Esophagus squamous epithelium (tissue), 5 donors: ENCODE measurements at regions not wholly inside any gene's neighbourhood (a gene's known extent, or its start where the extent isn't known, plus 50 kb on each side); places are given as distances from the start of the nearest gene placed in this dataset.
A peak's percentile ranks its signal among the peaks of the same experiment; 100 is the strongest.

Source experiments
- DNase-seq: peaks from one replicate; lab custom pipeline; 2025; lab: John Stamatoyannopoulos, UW
- H3K27ac ChIP-seq, 4 donors: fragments of 200-600 bp; sonication (generic); one replicate each; pipeline ENCODE4 v1.5.1; 2016 to 2019; ENCODE audit warnings: mild to moderate bottlenecking in 1 of 4
- H3K27me3 ChIP-seq, 4 donors: fragments of 200-600 bp; sonication (generic); 1 replicate in 3 of 4; 2 replicates in 1 of 4; pipeline versions ENCODE4 v1.5.1 to v1.6.0; 2017 to 2021; ENCODE audit warnings: antibody characterized with exemption in 1 of 4
- H3K36me3 ChIP-seq, 3 donors: fragments of 200-600 bp; sonication (generic); one replicate each; pipeline ENCODE4 v1.5.1; 2016 to 2019
- H3K4me1 ChIP-seq, 3 donors: fragments of 200-600 bp; sonication (generic); one replicate each; pipeline ENCODE4 v1.5.1; 2017 to 2019
- H3K4me3 ChIP-seq, 4 donors: fragments of 200-600 bp; sonication (generic); 1 replicate in 3 of 4; 2 replicates in 1 of 4; pipeline ENCODE4 v1.5.1; 2016 to 2019; ENCODE audit warnings: mild to moderate bottlenecking in 2 of 4, moderate library complexity in 1 of 4
- H3K9me3 ChIP-seq, 3 donors: fragments of 200-600 bp; sonication (generic); one replicate each; pipeline ENCODE4 v1.5.1; 2016 to 2019
- POLR2A ChIP-seq, 4 donors: fragments of 450-650 bp; IDR thresholded peaks; one replicate each; pipeline ENCODE4 v1.6.1; 2017; ENCODE audit warnings: antibody characterized with exemption in 4 of 4, mild to moderate bottlenecking in 4 of 4, moderate library complexity in 3 of 4
- WGBS, 2 donors: methylation state at CpG; one replicate each; pipeline ENCODE4 v1.1.5; 2018; 5-methylcytosine and 5-hydroxymethylcytosine counted together
- intact Hi-C: fragments of 100-400 bp; cut with DNase I; formaldehyde crosslinking; loops from one replicate; pipeline ENCODE4 v1.15.0; 2022
- TF ChIP-seq, protein P1 (sequence below), 6 experiments: fragments of 450-650 bp in 4 of 6; fragments of 200-600 bp in 2 of 6; sonication (generic) in 2 of 6; IDR thresholded peaks; one replicate each; pipeline ENCODE4 v1.5.1; 2016 to 2019; ENCODE audit warnings: antibody characterized with exemption in 6 of 6, mild to moderate bottlenecking in 4 of 6, moderate library complexity in 4 of 6
- donor health status: DM: yes; HTN: yes; CAD: no.

DNA sequence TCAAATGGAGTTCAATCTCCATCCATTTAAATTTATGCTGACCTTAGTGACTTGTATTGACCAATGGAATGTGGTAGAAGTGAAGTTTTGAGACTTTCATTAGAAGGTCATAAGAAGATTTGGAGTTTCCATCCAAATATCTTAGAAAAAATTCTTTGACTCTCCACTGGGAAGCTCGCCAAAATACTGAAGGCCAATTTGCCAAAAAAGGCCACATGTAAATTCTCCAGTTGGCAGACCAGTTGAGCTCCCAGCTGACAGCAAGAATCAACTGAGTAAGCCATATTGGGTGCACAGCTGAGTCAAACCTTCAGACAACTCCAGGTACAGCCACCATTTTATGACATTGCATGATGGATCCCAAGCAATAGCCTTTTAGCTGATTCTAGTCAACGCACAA lies 228.3 kb upstream of the SETBP1 start:
- Histone ChIP-seq H3K4me1 (no peaks in the 10 kb centered on the region), H3K27me3 (no peaks in the 10 kb centered on the region), H3K36me3 (no peaks in the 10 kb centered on the region), H3K9me3 (no peaks in the 10 kb centered on the region), H3K4me3 (no peak overlapping the region), H3K27ac (no peak overlapping the region)
- no peak for DNase-seq
- 46 to 59% methylated on average over 2 of the region's 2 CpGs for WGBS, 2 donors
- intact Hi-C loops, result no loop called here
- TF ChIP-seq, protein P1, sequence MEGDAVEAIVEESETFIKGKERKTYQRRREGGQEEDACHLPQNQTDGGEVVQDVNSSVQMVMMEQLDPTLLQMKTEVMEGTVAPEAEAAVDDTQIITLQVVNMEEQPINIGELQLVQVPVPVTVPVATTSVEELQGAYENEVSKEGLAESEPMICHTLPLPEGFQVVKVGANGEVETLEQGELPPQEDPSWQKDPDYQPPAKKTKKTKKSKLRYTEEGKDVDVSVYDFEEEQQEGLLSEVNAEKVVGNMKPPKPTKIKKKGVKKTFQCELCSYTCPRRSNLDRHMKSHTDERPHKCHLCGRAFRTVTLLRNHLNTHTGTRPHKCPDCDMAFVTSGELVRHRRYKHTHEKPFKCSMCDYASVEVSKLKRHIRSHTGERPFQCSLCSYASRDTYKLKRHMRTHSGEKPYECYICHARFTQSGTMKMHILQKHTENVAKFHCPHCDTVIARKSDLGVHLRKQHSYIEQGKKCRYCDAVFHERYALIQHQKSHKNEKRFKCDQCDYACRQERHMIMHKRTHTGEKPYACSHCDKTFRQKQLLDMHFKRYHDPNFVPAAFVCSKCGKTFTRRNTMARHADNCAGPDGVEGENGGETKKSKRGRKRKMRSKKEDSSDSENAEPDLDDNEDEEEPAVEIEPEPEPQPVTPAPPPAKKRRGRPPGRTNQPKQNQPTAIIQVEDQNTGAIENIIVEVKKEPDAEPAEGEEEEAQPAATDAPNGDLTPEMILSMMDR (IDR thresholded peaks at IDR 0.05), result no peak
- no peak for TF ChIP-seq POLR2A (IDR thresholded peaks at IDR 0.05)

DNA sequence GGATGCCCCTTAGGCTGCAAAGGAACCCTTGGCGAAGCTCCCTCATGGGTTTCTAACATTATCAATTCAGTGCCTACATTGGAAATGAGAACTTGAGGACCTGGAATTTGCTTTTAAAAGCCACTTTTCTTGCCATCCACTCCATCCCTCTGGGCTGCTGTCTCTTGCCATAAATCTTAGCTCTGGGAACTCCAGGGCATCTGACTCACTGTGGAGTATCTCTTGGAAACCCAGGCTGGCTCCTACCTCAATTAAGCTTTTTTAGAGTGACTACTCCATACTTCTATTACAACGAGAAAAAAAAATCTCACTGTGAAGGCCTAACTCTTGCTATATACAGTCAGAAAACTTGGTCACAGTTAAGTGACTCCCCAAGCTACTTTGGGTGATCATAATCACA lies 227.2 kb upstream of the SETBP1 start:
- Histone ChIP-seq H3K27me3 (no peaks in the 10 kb centered on the region), H3K4me3 (no peak overlapping the region), H3K36me3 (no peaks in the 10 kb centered on the region), H3K27ac (no peak overlapping the region), H3K9me3 (no peaks in the 10 kb centered on the region), H3K4me1 (no peaks in the 10 kb centered on the region)
- TF ChIP-seq POLR2A (IDR thresholded peaks at IDR 0.05), result no peak
- TF ChIP-seq, protein P1 (IDR thresholded peaks at IDR 0.05), result no peak
- intact Hi-C loops, result no loop called here
- 71 to 83% methylated on average over 2 of the region's 2 CpGs for WGBS, 2 donors
- no peak for DNase-seq

DNA sequence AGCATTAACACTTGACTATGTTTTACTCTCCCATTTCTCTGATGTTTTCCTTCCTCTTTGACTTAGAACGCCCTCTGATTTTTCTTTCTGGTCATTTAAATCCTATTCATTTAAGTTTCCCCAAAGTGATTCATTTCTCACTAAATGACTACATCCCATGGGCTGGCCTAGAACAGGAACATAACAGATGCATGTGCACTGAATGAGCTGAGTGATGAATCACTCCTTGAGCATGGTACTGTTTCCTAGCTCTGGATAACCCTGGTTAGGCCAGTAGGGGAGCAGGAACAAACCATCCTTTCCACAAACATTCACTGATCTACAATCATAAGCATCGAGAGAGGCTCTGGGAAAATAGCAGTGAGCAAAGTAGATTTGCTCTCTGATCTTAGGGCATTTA lies 221.9 kb upstream of the SETBP1 start:
- no peaks in the 10 kb centered on the region for H3K4me1 ChIP-seq
- intact Hi-C loops, result no loop called here
- H3K9me3 ChIP-seq, result no peaks in the 10 kb centered on the region
- no peak for TF ChIP-seq POLR2A (IDR thresholded peaks at IDR 0.05)
- TF ChIP-seq, protein P1 (IDR thresholded peaks at IDR 0.05), result peak in 1 of 6 experiments; percentile 16
- H3K27ac ChIP-seq, result no peak overlapping the region
- no peak overlapping the region for H3K4me3 ChIP-seq
- 52 to 56% methylated on average over 2 of the region's 2 CpGs for WGBS, 2 donors
- no peaks in the 10 kb centered on the region for H3K27me3 ChIP-seq
- DNase-seq, result no peak
- H3K36me3 ChIP-seq, result no peaks in the 10 kb centered on the region

DNA sequence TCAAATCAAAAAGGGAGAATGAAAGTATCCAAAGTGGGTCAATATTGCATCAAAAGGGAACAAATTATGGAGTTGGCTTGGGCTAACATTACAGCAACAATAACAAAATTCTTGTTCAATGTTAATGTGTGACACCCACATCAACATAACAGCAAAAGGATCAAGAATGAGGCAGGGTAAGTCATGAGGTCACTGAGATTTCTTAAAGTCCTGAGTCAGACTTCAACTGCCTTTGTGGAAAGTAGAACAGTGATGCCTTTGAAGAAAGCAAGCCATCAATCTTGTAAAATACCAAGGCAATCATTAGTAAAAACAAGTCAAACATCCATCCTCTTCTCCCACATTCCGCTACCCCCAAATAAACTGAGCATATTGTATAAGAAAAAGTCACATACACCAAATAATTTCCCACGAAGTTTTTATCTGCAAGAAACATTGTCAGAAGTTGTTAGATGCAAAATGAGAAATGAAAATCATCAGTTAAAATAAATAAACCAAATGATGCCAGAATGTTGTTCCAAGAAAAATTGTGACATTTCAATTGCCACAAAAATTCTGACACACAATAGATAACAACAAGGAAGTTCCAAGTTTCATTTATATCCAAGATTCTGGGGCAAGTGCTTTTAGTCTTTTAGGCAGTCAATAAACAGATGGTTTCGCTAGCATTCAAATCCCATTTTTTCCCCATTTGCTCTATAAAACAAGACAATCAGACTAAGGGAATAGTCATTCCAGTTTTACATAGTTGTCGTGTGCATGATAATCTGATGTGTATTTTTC lies 216.1 kb upstream of the SETBP1 start:
- no peaks in the 10 kb centered on the region for H3K9me3 ChIP-seq
- H3K27ac ChIP-seq, result peak overlapping the region in 2 of 4 donors; percentile 11 to 19
- peaks cover 0 to 11% (median 3%) of the 10 kb centered on the region in 3 donors for H3K4me1 ChIP-seq
- no peak for DNase-seq
- H3K27me3 ChIP-seq, result no peaks in the 10 kb centered on the region
- 55 to 59% methylated on average over 4 of the region's 4 CpGs for WGBS, 2 donors
- intact Hi-C loops, result no loop called here
- no peak overlapping the region for H3K4me3 ChIP-seq
- TF ChIP-seq, protein P1 (IDR thresholded peaks at IDR 0.05), result no peak
- TF ChIP-seq POLR2A (IDR thresholded peaks at IDR 0.05), result no peak
- no peaks in the 10 kb centered on the region for H3K36me3 ChIP-seq

DNA sequence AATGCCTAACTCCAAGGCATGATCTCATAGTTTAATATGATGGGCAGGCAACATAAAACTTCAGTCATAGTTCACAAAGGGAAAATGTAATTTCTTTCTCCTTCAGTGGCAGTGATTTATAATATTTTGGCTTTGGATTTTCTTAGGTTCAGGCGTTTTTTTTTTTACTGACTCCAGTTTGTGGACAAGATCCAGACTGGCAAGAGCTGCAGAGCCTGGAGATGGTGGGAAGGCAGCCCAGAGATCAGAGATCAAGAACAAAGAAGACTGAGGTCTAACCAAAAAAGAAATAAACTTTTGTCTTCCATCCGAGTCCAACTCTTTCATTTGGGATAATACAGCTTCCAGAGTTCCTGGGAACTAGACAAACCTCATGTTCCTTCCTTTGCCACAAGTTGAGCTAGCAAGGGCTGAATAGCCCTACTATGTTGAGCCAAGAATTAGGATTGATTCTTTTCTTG lies 215.3 kb upstream of the SETBP1 start:
- Histone ChIP-seq H3K4me3 (no peak overlapping the region), H3K27ac (peak overlapping the region in 2 of 4 donors; percentile 12 to 40), H3K27me3 (no peaks in the 10 kb centered on the region), H3K4me1 (peaks cover 0 to 11% (median 3%) of the 10 kb centered on the region in 3 donors), H3K36me3 (no peaks in the 10 kb centered on the region), H3K9me3 (no peaks in the 10 kb centered on the region)
- intact Hi-C loops, result no loop called here
- WGBS, 2 donors, result 0 to 25% methylated on average over 1 to 2 of the region's 2 CpGs
- TF ChIP-seq, protein P1 (IDR thresholded peaks at IDR 0.05), result no peak
- no peak for TF ChIP-seq POLR2A (IDR thresholded peaks at IDR 0.05)
- no peak for DNase-seq
